HG02885 (cell line): ENCODE measurements at regions not wholly inside any gene's neighbourhood (a gene's known extent, or its start where the extent isn't known, plus 50 kb on each side); places are given as distances from the start of the nearest gene placed in this dataset.

Source experiments
- ATAC-seq: cut with Tn5 transposase; IDR thresholded peaks from one replicate; pipeline ENCODE4 v1.9.1; 2021; ENCODE audit warnings: mild to moderate bottlenecking; ENCODE audit not compliant: unreplicated experiment, poor library complexity

DNA sequence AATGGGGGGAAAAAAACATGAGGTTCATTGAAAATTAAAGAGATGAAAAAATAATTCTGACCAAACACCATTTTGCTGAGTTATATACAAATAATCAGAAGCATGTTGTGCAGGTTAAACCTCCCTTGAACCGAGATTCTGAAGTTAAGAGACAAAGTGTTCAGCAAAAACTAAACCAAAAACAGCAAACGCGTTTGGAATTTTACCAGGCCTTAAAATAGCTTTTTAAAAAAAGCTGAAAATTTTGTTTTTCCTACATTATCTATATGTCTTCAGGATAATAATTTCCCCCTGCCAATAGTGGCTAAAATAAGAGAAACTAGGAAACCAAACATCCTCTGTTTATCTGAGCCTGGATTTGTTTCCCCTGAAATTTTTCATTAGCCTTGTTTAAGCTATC, 191.7 kb upstream of the DAPK1 start:
- no peak for ATAC-seq

DNA sequence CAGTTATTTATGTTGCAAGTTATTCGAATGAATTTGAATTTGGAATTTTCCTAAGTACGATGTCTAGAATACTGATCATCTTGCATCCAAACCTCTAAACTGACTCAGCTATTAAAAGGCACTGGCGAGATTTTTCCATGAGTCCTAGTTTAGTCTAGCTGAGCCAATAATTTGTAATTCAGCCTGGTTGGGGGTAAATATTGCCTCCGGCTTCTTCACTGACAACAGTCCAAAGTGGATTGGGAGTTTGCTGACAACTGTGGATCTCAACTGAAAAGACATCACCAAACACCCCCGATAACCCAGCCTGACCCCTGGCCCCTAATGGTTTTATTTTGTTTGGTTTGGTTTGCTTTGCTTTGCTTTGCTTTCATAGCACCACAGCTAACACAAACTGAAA, 189.8 kb upstream of the DAPK1 start:
- no peak for ATAC-seq

DNA sequence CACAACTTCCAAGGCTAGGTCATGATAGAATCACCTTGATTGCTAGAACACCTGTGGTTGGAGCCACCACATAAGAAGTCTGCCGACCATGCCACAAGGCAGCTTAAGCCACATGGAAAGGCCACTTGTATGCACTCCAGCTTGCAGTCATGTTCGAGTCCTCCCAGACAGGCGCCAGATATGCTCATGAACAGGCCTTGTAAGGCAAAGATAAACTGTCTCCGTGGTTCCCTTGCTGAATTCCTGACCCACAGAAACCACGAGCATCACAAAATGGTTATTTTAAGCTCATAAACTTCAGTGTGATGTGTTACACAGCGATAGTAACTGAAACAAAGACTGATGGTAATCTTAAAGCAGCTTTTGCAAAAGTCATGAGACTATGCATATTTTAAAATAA, 188.4 kb upstream of the DAPK1 start:
- ATAC-seq: no peak

DNA sequence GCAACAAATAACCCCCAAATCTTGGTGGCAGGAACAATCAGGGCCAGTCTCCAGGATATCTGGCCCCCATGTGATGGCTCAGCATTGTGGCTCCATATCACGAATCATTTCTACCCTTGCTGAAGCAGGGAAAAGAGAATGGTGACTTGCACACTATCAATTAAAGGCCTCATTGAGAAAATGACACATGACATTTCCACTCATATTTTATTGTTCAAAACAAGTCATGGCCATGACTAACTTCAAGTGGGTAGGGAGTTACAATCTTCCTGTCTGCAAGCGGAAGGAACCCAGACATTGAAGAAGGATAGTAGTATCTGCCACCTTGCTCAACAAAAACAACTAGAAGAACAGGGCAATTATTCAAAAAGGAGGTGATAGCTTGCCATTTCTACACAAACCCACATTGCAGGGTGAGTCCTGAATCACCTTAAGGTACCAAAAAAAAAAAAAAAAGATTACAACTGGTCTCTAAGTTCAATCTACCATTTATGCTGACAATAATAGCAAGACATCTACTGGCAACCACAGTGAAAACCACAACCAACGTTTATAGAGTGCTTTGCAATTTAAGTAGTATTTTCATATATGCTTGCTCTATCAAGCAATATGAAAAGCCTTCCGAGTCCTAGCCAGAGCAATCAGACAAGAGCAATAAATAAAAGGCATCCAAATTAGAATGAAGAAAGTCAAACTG, 186.7 kb upstream of the DAPK1 start:
- no peak for ATAC-seq

DNA sequence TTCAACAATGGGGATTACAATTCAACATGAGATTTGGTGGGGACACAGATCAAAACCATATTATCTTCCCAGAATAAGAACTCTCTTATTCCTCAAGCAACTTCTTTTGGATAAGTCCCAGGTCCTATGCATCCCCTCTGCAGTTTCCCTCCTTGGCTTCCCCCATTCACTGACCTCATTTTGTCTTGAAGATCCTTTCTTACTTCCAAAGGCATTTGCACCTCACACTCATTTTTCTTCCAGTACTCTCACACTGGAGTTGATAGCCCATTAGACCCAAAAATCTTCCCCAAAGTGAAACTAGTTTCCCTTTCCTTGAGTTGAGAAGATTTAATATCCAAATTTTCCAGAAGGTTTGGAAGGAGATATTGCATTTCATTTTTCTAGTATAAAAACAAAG, 178.0 kb upstream of the DAPK1 start:
- no peak for ATAC-seq

DNA sequence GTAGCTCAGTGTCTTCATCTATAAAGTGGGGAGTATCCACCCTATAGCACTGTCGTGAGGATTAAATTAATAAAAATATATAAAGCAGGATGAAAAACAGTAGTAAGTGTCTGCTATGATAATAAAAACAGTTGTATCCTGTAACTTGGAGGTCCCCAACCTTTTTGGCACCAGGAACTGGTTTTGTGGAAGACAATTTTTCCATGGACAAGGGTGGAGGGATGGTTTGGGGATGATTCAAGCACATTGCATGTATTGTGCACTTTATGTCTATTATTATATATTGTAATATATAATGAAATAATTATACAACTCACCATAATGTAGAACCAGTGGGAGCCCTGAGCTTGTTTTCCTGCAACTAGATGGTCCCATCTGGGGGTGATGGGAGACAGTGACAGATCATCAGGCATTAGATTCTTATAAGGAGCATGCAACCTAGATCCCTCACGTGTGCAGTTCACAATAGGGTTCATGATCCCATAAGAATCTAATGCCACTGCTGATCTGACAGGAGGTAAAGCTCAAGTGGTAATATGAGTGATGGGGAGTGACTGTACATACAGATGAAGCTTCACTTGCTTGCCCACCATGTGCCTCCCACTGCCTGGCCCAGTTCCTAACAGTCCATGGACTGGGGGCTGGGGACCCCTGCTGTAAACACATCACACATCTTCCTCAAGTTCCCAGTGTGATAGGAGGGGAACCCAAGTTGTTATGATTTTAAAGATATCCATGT, 177.4 kb upstream of the DAPK1 start:
- ATAC-seq: no peak

DNA sequence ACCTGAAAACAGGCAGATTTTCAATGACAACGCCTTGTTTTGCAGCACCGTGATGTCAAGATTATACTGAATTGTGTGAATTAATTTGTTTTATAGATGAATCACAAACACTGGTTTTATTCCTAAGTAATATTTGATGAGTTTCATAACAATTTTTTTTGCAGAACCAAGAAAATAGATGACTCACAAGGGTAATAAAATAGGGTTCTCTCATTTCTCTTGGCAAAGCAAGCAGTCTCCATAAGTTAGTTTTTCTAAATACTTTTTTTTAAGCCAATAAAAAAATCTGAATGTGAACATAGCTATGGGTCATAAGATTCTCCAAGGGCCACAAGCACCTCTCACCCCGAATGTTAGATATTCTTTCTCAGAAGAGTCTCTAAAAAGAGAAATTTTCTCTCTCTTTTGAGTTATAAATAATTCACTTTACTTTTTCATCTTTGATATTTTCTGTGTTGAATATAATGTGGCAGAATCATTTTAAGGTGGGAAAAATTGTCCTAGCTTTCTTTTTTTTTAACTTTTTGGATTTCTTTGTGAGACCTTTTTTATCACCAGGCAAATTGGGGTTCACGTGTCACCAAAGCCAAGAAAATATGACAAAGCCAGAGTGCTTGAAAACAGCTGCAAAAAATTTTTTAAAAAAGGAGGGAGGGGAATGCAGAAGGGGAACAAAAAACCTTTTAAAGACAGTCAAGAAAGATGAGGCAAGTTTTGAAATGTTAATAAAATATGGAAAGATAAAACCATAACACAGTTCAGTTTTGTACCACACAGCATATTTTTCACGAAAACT, 174.6 kb upstream of the DAPK1 start:
- ATAC-seq: no peak

DNA sequence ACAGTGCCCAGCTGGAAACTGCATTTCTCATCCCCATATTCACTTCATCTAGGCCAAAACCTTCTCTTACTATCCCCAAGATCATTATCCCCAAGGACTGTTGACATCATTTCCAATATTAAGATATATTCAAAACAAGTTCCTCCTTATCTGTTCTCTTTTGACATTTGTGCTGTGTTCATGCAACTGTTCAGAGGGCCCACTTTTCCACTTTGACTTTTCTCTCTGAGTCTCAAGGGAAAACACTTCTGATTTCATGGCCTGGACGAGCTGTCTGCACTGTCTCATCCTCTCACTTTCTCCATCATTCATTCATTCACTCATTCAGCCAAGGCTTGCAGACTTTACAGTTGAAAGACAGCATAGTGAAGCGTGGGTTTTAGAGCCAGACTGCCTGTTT, 173.7 kb upstream of the DAPK1 start:
- ATAC-seq: no peak

DNA sequence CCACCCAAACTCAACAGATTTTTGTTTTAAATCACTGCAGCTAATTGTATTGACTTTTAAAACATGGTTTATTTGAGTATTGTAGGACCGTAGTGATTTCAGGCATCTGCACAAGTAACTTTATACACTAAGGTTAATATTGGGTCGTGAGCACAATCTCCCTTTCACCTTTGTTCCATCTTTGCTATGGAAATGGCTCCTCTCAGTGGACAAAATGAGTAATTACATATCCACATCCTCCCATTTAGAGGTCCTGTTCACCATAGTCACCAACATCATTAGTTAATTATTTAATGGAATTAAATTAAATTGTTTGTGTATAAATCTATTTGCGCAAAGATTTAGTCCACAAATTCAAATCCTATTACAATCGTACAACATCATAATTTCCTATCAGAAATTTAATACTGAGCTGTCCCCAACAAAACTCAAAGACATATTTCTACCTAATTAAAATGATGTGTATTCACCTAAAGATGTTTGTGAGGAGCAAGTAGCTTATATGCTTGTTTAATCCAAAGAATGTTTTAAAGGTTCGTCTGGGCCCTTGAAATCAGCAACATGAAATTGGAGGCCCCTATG, 173.0 kb upstream of the DAPK1 start:
- peak; percentile 71 for ATAC-seq

DNA sequence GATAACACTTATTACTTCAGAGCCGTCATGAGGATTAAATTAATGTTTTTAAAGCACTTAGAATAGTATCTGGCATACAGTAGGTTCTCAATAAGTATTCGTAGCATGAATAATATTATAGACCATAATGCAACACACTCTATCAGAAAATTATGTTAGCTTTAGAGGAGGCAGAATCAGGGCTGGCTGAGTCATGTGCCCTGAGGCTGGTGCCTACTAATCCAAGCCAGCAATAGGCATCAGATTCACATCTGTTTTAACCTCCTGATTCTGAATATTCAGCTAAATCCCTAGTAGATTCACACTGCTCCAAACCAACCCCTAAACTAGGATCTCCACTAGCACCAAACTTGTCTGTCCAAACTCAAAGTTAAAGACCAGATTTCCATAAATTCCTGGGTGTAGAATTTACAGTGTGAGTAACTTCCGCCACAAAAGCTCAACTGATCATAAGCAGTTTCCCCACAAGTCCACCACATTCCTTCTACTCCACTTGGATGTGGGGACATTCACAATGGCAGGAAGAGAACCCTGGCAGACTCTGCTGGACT, 170.0 kb upstream of the DAPK1 start:
- ATAC-seq: no peak

DNA sequence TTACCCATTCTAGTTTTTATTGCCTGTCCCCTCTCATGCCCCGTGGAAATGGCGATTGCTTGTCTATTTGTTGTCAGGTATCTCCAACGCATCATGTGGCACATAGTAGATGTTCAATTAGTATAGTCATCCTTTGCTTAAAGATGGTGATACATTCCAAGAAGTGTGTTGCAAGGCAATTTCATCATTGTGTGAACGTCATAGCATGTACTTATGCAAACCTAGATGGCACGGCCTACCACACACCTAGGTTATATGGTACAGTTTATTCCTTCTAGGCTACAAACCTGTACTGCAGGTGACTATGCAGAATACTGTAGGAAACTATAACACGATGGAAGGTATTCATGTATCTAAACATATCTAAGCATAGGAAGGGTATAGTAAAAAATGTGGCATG, 163.9 kb upstream of the DAPK1 start:
- ATAC-seq: no peak

DNA sequence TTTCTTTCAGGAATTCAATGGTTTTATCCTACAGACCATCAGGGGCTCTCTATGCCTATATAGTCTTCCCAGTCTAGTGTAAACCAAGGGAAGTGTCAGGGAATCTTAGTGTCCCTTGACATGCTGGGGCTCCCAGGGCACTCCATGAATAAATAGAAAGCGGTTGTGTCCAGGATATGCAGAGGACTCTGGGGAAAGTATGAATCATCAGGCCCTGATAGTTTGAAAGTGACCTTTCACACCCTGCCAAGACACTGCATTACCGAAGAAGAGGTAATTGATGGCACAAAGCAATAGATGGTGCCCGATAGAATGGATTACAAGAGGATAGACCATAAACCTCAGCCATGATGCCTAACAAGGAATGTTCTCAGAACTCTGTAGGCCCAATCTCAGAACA, 163.3 kb upstream of the DAPK1 start:
- ATAC-seq: no peak

DNA sequence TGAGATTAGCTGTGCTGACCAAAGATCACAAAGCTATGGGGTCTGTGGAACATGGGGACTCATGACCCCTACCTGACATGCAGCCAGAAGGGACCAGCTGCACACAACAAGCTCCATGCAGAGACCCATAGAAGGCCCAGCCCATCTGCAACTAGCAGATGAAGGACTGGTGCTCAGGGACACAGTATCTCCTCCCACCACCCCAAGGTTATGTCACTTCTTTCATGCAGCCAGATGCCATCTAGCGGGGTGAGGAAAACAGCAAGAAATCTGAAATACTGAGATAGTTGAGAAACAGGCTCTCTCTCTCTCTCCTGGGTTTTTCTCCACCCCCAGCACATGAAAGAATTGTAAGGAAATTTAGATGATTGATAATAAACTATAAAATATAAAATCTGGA, 161.3 kb upstream of the DAPK1 start:
- no peak for ATAC-seq

DNA sequence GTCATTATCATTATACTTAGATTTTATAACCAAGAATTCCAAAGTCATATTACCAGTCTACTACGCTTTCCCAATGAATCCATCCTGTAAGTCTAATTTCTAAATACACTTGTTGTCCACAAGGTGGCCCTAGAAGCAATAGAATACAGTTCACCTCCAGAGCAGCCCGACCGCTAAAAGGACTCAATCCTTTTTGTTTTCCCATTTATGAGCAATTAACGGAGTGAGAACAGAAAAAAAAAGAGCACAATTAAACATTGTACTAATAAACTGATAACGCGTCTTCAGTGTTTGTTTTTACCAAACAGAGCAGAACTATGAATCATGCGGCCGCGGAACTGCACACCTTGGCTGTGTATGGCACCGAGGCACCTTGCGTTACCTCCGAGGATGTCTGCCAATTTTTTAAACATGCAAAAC, 160.7 kb upstream of the DAPK1 start:
- ATAC-seq: no peak

DNA sequence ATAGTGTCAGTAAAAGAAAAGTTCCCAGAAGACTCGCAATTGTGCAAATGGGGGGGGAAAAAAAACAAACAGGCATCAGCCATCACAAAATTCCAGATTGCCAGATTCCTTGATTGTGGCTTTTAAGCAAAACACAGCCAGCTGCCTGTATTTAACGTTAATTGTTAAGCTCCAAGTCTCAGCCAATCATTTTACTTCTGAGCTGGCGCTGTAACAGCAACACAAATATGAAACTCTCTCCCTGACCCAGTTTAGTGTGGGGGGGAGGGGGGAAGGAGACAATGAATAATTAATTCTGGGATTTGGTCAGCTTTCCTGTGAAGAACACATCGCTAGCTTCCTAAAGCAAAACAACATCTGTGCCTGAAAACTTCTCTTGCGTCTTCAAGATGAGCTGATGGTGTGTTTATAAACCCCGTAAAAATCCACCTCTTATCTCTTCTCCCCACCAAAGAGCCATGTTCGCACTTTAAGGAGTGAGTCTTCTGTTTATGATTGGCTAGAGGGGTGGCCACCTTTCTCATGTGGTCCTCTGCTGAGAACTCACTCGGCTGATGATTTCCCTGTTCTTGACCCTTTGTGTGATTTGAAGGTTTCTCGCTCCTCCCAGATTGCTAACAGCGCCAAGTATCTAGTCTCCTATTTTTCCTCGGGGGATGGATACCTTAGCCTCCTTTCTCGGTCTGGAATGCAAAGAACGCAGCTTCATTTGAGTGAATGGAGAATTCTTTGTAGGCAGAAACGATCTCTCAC, 160.2 kb upstream of the DAPK1 start:
- no peak for ATAC-seq

DNA sequence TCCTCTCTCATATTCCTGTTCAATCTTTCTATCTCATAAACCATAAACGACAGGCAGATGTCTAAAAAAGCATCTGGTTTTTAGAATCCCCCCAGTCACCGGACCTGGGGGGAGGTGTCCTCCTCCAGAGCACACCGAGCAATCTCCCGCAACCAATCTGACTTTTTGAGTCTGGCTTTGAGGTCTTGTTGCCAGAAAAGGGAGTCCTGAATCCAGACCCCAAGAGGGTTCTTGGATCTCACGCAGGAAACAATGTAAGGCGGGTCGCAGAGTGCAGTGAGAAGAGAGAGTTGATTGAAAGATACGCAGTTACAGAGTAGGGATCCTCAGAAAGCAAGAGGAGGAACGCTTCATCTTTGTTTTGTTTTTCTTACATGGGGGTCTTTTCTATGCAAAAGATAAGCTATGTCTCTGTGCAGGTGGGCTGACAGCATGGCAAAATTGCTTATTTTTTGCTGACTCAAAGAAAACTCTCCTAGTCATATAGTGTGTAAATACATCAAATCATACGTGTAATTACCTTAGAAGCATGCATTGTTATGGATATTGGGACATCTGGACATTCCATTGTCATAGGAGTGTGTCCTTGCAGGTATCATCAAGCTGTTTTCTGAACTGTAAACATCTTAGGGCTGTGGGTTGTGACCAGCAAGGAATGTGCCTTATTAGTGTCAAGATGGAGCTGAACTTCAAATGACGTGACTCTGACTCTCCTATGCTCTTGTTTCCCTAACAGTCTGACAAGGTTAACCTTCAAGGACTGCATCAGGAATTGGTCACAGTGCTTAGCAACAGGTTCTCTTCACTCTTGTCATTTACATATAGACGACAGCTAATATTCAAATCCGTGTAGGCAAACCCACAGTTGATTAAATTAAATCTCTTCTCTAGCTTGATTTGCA, 159.3 kb upstream of the DAPK1 start:
- no peak for ATAC-seq

DNA sequence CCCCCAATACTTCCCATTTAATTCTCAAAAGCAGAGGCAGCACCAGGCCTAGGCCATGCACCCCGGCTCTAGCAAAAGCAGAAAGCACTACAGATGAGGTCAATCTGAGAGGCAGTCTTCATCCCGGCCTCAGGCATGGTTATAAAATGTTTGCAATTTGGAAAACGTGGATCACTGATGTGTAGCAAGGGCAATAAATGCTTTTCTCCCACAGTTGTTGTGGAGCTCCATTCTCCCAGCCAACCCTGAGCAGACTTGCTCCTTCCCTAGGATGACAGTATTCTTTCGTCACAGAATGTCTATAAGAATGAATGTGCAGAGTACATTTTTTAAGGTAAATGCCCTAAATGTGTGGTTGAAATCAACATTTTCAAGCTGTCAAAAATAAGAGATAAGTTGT, 157.3 kb upstream of the DAPK1 start:
- ATAC-seq: no peak

DNA sequence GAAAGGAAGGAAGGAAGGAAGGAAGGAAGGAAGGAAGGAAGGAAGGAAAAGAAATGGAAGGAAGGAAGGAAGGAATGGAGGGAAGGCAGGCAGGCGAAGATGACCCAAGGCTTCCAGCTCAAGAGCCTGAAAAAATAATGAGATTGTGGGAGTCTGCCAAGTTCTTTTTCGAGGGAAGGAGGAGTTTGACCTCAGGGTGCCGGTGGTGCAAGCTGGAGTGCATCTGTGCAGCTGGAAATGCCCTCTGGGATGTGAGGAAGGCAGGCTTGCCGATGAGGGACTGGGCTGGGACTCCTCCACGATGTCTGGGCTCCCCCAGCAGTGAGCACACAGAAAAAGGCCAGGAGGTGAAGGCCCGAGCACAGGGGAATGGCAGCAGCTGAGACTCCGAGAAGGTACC, 154.9 kb upstream of the DAPK1 start:
- ATAC-seq: no peak

DNA sequence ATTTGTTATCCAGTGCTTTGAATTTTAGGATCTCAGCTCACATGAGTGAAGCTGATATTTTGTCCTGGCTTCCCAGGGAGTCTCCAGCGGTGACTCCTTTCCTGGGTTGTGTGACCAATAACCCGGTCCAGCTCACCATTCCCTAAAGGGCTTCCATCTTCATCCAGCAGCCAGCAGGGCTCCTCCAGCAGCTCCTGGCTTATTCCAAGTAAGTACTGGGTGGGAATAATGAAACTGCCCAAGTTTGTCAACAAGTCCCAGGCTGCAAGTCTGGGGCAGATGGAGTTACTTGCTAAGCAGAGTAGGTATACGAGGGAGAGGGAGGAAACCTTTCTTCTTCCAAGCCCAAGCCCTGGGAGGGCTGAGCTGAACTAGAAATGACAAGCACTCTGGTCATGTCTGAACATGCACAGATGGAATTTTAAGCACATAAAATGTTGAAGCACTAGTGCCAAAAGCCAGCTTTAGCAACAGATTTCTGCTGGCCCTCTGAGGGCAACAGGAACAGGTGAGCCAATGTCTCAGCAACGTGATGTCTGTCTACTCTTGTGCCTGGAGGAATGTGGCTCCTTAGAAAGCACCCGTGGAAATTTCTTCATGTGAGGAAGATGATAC, 153.7 kb upstream of the DAPK1 start:
- no peak for ATAC-seq
